ENCODE measurements at regions not wholly inside any gene's neighbourhood (a gene's known extent, or its start where the extent isn't known, plus 50 kb on each side); places are given as distances from the start of the nearest gene placed in this dataset.
"Not testable (repeated sequence)": the region's sequence is repeated elsewhere in the genome, so short reads cannot be mapped to it uniquely, and the experiment has no call there.

DNA sequence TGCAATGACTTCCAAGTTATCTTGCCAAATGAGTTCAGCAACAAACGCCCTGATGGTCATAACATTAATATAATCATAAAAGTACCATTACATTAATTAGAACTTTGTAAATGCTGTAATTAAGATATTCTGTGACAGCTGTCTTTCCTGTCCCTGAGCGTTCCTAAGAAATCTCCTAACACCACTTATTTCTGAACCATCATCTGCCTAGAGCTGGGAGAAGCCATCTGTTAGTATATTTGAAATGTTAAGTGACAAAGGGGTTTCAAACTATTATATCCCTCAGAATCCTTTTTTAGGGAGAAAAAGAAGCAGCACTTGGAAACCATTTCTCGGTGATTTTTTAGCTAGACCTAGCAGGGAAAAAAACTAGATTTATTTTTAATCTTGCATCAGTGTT is 657.5 kb downstream of the FAM181B start:
- DNase-seq (ENCODE audit: low spot score) (no peak), ATAC-seq (no peak)

DNA sequence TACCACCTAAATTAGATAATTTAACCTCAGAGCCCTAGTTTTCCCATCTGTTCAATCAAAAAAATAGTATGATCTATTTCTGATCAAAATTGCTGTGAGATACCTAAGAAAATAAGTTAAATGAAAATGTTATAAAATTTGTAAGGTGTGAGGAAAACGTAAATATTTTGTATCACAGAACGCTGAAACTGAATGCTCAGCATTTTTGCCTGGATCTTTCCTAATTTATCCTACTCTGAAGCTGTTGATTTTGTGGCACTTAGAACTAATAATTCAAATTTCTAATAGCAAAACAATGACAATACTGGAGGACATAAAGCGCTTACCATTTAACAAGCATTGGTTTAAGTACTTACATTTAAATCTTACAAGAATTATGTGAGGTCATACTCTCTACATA is 674.2 kb downstream of the FAM181B start:
- ATAC-seq = no peak

DNA sequence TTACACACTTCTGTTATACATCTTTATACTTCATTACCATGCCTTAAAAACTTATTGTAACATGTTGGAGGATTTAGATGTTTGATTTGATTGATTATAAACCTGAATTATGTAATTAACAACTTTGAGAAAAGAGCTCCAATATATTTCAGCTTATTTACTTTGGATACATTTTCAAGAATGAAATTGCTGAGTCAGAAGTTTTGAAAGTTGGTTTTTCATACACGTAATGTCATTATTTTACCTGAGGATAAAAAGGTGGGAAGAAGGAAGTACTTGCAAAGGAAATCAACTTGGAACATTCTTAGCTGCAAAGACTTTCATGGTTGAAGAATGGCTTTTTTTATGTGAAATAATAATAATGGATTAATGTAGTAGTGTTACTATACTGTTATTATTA is 677.2 kb downstream of the FAM181B start:
- DNase-seq (ENCODE audit: low spot score) = no peak
- ATAC-seq = no peak

More for the DNA sequence above, 674.2 kb downstream of the FAM181B start:
- DNase-seq (ENCODE audit: low spot score) = no peak

DNA sequence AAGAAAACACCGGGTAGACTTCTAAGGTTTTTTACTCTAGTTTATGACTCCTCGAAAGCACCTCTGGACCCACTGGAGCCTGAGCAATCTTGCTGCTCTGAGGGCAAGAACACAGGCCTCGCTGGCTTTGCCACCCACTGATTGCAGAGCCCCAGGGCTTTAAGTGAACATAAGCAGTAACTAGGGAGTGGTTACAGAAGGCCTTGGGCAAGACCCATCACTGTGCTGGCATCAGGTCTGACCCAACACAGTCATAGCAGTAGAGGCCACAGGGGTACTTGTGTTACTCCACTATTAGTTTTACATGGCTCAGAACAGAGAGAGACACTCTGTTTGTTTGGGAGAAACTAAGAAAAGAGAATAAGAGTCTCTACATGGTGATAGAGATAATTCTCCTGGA is 684.5 kb downstream of the FAM181B start:
- no peak for ATAC-seq

DNA sequence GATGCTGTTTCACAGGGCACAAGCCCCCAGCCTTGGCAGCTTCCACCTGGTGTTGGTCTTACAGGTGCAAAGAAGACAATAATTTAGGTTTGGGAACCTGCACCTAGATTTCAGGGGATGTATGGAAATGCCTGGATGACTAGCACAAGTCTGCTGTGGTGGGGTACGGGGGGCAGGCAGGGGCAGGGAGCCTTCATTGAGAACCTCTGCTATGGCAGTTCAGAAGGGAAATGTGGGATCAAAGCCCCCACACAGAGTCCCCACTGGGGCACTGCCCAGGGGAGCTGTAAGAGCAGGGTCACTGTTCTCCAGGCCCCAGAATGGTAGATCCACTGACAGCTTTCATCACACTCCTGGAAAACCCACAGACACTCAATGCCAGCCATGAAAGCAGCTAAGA is 686.5 kb downstream of the FAM181B start:
- DNase-seq (ENCODE audit: low spot score) (no peak), ATAC-seq (no peak)

More for the DNA sequence above, 684.5 kb downstream of the FAM181B start:
- no peak for DNase-seq (ENCODE audit: low spot score)

DNA sequence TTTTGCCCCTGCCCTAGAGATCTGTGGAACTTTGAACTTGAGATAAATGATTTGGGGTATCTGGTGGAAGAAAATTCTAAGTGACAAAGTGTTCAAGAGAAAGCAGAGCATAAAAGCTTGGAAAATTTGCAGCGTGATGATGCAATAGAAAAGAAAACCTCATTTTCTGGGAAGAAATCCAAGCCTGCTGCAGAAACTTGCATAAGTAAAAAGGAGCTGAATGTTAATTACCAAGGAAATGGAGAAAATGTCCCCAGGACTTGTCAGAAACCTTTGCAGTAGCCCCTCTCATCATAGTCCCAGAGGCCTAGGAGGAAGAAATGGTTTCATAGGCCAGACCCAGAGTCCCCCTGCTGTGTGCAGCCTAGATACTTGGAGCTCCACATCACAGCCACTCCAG is 686.9 kb downstream of the FAM181B start:
- ATAC-seq (no peak), DNase-seq (ENCODE audit: low spot score) (no peak)

DNA sequence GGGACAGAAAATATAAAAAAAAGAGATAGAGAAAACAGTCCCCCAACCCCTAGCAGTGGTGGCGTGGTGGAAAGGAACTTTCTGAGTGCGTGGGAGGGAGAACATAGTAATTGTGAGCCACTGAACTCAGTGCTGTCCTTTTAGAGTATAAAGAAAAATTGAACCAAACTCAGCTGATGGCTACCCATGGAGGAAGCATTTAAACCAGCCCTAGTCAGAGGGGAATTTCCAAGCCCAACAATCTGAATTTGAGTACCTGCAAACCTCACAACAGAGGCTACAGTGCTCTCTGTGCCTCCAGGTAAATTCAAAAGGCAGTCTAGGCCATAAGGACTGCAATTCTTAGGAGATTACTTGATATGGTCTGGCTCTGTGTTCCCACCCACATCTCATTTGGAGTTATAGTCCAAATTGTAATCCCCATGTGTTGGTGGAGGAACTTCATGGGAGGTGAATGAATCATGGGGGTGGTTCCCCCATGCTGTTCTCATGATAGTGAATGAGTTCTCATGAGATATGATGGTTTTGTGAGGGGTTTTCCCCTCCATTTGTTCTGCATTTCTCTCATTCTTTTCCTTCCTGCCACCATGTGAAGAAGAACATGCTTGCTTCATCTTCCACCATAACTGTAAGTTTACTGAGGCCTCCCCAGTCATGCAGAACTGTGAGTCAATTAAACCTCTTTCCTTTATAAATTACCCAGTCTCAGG is 687.8 kb downstream of the FAM181B start:
- DNase-seq (ENCODE audit: low spot score) (no peak), ATAC-seq (no peak)

DNA sequence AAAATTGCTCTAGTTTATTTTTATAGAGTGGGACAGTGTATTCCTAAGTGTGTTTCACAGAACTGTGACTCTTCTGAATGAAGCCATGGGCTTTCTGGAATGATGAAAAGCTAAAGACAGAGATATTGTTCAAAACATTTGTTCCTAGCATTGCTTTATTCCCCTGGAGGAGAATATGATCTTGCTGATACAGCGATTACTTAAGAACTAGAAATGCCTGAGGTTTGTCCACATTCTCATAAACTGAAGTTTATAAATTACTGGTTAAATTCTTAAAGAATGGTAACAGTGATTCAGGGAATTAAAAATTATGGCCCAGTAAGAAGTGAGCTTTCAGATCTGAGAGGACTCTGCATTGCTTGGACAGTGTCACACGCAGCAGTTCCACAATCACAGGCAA is 690.3 kb downstream of the FAM181B start:
- DNase-seq (ENCODE audit: low spot score) (no peak), ATAC-seq (no peak)

DNA sequence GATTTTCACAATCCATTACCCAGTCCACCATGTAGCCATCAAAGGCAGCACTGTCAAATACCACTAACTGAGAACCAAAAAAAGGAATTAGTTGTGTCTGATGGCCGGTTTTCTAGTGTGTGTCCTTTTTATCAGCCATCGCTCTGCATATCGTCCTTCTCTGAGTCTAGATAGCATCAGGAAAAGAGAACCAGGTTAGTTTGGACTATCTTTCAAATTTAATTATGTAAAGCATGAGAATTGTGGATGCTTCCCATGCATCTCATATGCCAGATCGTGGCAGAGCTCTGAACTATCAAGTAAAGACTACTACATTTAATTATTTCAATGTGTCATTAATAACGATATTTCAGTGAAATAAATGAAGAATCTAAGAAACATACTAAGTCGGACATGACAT is 691.9 kb downstream of the FAM181B start:
- ATAC-seq = no peak
- no peak for DNase-seq (ENCODE audit: low spot score)

DNA sequence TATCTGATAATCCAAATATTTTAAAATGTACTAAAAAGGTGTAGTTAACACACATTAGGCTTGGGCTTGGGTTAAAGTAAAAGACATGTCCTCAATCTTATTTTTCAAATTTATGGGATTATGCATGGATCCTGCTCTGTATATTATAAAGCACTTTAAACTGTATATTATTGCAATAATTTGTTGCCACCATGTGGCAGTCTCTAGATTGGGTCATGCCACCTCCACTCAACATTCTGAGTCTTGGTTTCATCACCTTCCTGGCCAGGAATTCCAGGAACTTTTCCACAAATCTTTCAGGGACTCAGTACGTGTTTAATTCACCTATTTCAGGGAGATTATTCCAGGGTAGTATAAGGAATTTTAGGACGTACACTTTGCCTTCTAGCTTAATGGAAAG is 695.5 kb downstream of the FAM181B start:
- DNase-seq (ENCODE audit: low spot score) (no peak), ATAC-seq (peak; percentile 68)

DNA sequence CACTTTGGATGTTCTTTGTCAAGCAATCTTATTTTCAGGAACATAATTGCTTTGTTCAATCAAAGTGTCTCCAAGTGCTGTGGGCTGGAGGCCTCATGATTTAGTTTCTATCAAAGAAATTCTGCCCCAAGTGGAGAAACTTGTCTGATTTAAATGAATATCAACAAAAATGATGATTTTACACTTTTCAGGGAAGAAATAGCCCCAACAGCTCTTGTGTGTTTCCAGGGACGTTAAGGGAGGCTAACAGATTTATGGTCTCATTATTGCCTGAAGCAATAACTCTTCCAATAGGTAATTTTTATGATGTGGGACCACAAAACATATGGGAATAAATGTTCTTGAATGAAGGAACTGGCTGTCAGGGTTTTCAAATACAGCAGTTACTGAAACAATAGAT is 699.1 kb downstream of the FAM181B start:
- ATAC-seq = no peak
- DNase-seq (ENCODE audit: low spot score) = no peak

DNA sequence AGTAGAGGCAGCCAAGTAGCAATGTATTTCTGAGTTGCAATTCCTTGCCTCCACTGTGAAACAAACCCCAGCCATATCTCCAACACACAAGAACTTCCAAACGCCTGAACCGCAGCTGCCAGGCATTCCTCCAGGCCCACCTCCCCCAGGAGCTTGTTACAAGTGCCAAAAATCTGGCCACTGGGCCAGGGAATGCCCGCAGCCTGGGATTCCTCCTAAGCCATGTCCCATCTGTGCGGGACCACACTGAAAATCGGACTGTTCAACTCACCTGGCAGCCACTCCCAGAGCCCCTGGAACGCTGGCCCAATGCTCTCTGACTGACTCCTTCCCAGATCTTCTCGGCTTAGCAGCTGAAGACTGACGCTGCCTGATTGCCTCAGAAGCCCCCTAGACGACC is 706.3 kb downstream of the FAM181B start:
- DNase-seq (ENCODE audit: low spot score); ATAC-seq: not testable (repeated sequence)

DNA sequence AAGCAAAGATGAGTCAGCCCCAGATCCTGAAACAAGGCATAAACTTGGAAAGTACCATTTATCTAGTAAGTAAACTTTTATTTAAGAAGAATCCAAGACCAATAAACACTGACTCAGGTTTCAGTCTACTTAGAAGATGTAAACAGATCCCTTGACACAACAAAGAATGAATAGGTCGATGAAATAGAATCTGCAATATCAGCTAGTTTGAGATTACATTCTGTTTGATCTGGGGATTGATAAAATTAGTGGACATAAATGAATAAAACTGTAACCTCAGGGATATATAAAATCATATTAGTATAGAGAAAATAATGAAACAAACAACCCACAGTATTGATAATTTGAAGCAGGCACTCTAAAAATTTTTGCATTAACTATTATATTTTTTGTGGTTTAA is 708.9 kb downstream of the FAM181B start:
- ATAC-seq = no peak
- no peak for DNase-seq (ENCODE audit: low spot score)

DNA sequence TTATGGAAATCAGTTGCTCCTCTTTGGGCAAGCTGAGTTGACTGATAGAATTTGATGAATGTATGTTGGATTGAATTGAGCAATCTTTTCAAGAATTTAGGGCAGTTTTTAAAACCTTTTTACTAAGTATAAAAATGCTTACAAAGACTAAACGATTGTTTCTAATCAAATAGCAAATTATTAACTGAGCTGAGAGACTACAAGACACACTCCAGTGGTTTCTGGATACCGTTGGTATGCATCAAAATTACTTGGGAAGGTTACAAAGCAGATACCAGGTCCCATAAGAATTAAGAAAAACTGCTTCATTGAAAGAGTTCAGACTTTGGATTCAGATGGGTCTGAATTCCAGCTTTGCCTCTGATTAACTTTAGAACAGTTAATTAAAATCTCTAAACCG is 721.4 kb downstream of the FAM181B start:
- no peak for DNase-seq (ENCODE audit: low spot score)
- ATAC-seq = no peak

DNA sequence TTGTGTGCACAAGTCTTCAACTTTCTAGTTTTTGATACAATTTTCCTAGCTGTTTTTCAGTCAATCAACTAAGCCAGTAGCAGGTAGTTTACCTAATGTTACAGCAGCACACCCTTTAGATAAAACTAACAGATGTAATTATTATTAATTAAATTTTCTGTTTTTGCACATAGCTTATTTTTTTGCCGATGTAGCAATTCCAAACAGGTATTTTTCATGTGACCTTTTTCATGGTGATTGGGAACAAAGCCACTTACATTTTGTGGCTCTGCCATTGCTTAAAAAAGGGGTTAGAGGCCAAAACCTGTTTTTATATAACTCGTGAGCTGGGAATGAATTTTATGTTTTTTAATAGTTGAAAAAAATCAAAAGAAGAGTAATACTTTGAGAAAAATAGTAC is 724.5 kb downstream of the FAM181B start:
- DNase-seq (ENCODE audit: low spot score) = no peak
- no peak for ATAC-seq

DNA sequence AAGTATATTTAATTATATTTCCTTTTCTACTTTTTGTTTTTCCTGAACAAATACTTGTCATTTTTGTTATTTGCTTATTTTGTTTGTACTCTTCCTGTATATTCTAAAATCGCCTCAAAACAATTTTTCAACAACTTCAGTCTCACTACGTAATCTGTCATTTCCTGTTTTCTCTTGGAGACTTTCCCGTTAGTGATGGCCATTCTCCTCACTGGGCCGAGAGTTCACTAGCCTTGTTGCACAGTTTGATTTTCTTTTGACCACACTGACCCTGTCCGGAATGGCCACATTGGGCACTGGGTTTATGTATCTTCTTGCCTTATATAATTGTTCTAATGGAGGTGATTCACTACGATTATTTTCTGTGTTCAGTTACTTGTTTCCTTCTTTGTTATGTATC is 726.1 kb downstream of the FAM181B start:
- DNase-seq (ENCODE audit: low spot score) = no peak
- ATAC-seq = peak; percentile 15

DNA sequence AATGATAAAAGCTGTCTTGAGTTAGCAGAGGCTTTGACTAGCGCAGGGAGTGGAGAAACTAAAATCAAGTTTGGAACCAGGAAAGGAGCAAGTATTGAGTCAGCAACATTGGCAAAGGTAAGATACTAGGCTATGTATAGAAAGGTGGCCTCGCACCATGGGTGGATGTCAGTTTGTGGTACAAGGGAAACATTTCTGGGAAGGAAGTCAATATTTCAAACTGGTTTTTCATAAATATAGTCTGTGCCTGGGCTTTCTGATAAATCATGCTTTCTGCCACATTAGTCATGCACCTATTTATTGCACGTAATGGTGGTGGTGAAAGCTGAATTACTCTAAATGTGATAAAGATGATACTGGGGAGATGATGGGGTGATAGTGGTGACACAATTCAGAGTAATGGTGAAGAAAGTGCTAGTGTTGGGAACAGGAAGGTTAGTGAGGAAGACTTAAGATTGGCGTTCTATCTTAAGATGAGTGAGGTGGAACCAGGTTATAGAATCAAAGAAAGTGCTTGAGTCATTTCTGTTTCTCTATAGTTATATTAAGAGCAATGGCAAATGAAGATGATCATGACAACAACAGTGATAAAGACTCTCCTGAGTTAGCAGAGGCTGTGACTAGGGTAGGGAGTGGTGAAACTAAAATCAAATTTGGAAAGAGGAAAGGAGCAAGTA is 729.0 kb downstream of the FAM181B start:
- ATAC-seq = no peak
- no peak for DNase-seq (ENCODE audit: low spot score)

DNA sequence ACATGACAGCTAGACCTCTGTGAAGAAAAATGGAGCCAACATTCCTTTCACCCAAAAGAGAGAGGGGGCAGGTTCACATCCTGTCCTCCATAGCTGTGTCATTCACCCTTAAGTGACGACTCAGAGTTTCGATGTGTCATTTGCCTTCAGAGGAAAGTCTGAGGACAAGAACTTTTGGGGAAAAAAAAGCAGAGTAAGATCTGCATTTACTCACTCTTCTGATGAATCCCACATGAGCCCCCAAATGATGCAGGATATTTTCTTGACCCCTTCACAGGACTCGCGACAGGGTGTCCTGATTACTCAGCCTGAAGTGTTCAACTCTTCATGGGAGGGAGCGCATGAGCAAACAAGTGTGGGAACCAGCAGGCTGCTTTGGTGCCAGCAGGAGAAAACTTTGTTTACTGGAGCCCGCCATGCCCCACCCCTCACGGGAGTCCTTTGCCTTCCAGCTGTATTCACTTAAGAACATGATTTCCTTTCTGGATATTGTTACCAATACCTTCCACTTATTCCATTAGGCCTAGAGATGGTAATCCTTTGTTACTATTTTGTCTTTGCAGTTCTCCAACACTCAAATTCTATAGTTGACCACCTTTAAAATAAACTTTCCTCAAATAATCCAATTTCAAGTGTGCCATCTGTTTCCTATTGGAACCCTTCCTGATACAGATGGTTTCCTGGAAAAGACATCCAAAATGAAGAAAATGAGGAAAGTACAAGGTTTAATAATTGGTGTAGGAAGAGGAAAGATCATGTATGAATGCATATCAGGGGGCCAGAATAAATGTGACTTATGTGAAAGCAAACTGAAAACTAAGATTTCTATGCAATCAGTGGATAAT is 729.8 kb downstream of the FAM181B start:
- DNase-seq (ENCODE audit: low spot score) (no peak), ATAC-seq (no peak)

DNA sequence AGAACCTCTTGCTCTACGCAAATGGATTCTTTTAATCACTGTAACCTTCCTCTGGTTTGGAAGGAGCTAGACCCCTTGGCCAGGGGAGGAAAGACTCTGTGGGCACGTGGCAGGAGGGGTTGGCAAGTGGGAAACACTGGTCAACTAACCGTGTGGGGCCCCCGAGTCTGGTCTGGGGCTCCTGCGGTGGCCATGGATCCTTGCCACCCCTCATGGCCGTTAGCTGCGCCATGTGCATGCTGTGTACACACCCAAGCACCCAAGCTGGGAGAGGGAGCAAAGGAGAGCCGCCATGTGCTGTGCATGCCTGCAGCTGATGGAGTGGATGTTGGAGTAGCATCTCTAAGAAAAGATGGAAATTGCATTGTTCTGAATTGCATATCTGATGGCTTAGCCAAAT is 730.6 kb downstream of the FAM181B start:
- ATAC-seq (no peak), DNase-seq (ENCODE audit: low spot score) (no peak)

DNA sequence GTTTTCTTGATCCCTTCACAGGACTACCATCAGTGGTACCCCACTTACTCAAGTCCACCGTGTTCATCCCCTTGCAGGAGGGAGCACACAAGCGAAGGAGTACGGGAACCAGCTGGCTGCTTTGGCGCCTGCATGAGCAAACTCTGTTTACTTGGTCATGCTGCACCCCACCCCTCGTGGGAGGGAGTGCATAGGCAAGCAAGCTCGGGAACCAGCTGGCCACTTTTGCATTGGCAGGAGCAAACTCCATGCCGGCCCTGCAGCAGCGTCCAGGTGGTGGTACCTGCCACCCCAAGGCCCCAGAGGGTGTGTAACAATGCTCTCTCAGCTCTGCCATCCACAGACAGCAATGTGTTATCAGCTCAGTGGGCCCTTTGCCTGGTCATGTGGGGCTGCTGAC is 737.8 kb downstream of the FAM181B start:
- no peak for ATAC-seq
- no peak for DNase-seq (ENCODE audit: low spot score)

DNA sequence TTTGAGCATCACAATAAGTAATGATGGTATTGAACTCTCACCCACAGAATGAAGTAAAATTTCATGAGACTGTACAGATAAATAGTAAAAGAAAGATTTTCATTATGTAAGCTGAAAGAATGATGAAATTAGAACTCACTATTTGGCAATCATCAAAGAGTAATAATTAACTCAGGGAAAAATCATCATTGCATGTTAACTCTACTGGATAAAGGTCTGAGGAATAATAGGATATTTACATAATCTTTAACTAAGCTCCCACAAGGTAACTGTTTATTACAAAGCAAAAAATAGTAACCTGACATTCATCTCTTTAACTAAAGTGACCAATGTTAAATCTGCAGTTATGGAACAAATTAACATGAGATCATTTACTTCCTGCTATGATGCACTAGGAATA is 739.9 kb downstream of the FAM181B start:
- DNase-seq (ENCODE audit: low spot score) (no peak), ATAC-seq (peak; percentile 77)

Data from left lobe of liver (tissue), 2 donors.